Mucosa of stomach (tissue), 1 donor: ENCODE measurements at regions not wholly inside any gene's neighbourhood (a gene's known extent, or its start where the extent isn't known, plus 50 kb on each side); places are given as distances from the start of the nearest gene placed in this dataset.
"Not testable (repeated sequence)": the region's sequence is repeated elsewhere in the genome, so short reads cannot be mapped to it uniquely, and the experiment has no call there.

Experiments used
- H3K27me3 ChIP-seq: one replicate; pipeline ENCODE4 v1.7.0; 2013; ENCODE audit warnings: mild to moderate bottlenecking, low read length; ENCODE audit not compliant: control insufficient read depth, insufficient read depth
- H3K36me3 ChIP-seq: one replicate; pipeline ENCODE4 v1.7.0; 2013; ENCODE audit warnings: low read length; ENCODE audit not compliant: control insufficient read depth, insufficient read depth
- H3K4me1 ChIP-seq: one replicate; pipeline ENCODE4 v1.7.0; 2013; ENCODE audit warnings: mild to moderate bottlenecking, low read length; ENCODE audit not compliant: control insufficient read depth, insufficient read depth
- H3K4me3 ChIP-seq: one replicate; pipeline ENCODE4 v1.7.0; 2013; ENCODE audit warnings: low read length
- H3K9ac ChIP-seq: one replicate; pipeline ENCODE4 v1.7.0; 2013; ENCODE audit warnings: mild to moderate bottlenecking, low read length, moderate library complexity
- H3K9me3 ChIP-seq: one replicate; pipeline ENCODE4 v1.7.0; 2013; ENCODE audit warnings: mild to moderate bottlenecking, low read length, moderate library complexity; ENCODE audit not compliant: control insufficient read depth
- donor health status: Pancreatic carcinoma.

DNA sequence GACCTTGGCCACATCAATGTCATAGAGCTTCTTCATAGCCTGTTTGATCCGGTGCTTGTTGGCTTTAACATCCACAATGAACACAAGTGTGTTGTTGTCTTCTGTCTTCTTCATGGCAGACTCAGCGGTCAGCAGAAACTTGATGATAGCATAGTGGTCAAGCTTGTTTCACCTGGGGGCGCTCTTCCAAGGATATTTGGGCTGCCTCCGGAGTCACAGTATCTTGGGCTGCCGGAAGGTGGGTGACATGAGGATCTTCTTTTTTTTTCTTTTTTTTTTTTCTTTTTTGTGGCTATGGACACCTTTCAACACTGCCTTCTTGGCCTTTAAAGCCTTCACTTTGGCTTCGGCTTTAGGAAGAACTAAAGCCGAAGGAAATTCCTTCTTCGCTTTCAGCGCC is 244.6 kb downstream of the GJA1 start:
- Histone ChIP-seq H3K36me3 (no peaks in the 10 kb centered on the region), H3K4me1 (no peaks in the 10 kb centered on the region), H3K27me3 (no peaks in the 10 kb centered on the region), H3K4me3 (no peak overlapping the region), H3K9ac (no peak overlapping the region), H3K9me3 (no peaks in the 10 kb centered on the region)

GRCh38 chr6:121682666-121683065 is 247.2 kb downstream of the GJA1 start:
- no peaks in the 10 kb centered on the region for H3K9me3 ChIP-seq
- H3K4me1 ChIP-seq: no peaks in the 10 kb centered on the region
- no peak overlapping the region for H3K9ac ChIP-seq
- no peaks in the 10 kb centered on the region for H3K36me3 ChIP-seq
- no peak overlapping the region for H3K4me3 ChIP-seq
- no peaks in the 10 kb centered on the region for H3K27me3 ChIP-seq

GRCh38 chr6:121685806-121686205 is 250.4 kb downstream of the GJA1 start:
- H3K9ac ChIP-seq, H3K4me1 ChIP-seq, H3K36me3 ChIP-seq, H3K4me3 ChIP-seq, H3K9me3 ChIP-seq, H3K27me3 ChIP-seq: not testable (repeated sequence)

DNA sequence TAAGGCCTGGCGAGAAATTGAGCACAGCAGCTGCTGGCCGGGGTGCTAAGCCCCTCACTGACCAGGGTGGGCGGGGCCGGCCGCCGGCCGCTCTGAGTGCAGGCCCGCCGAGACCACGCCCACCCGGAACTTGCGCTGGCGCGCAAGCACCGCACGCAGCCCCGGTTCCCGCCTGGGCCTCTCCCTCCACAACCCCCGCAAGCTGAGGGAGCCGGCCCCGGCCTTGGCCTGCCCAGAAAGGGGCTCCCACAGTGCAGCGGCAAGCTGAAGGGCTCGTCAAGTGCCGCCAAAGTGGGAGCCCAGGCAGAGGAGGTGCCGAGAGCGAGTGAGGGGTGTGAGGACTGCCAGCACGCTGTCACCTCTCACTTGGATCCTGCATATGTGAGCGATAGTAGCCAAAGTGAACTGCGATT is 251.2 kb downstream of the GJA1 start:
- no peaks in the 10 kb centered on the region for H3K36me3 ChIP-seq
- H3K27me3 ChIP-seq: no peaks in the 10 kb centered on the region
- H3K9ac ChIP-seq: no peak overlapping the region
- H3K4me1 ChIP-seq: no peaks in the 10 kb centered on the region
- no peak overlapping the region for H3K4me3 ChIP-seq
- no peaks in the 10 kb centered on the region for H3K9me3 ChIP-seq

- Histone ChIP-seq H3K36me3 (no peaks in the 10 kb centered on the region), H3K4me3 (no peak overlapping the region), H3K27me3 (no peaks in the 10 kb centered on the region), H3K9ac (no peak overlapping the region), H3K4me1 (no peaks in the 10 kb centered on the region), H3K9me3 (no peaks in the 10 kb centered on the region)
These were observed 253.5 kb downstream of the GJA1 start for GRCh38 chr6:121688974-121689373.

GRCh38 chr6:121691126-121691551 is 255.7 kb downstream of the GJA1 start:
- H3K36me3 ChIP-seq: no peaks in the 10 kb centered on the region

DNA sequence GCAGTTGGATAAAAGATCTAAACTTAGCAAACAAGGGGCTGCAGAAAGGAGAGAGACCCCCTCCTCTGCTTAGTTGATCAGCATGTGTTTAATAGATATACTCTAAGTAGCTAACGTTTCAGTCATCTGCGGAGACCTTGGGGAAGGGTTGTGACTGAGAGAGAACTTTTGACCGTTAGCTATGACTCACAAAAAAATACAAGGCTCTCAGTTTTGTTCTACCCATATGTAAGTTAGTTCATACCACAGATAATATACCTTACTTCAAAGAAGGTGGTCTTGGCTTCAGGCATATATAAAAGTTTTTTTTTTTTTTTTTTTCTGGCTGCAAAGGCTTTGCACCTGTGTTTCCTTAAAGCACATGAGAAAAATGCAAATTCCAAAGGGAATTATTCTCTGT is 258.9 kb downstream of the GJA1 start:
- H3K4me1 ChIP-seq: no peaks in the 10 kb centered on the region
- no peak overlapping the region for H3K9ac ChIP-seq
- H3K27me3 ChIP-seq: no peaks in the 10 kb centered on the region
- H3K9me3 ChIP-seq: no peaks in the 10 kb centered on the region
- H3K36me3 ChIP-seq: no peaks in the 10 kb centered on the region
- no peak overlapping the region for H3K4me3 ChIP-seq

More at GRCh38 chr6:121691126-121691551, 255.7 kb downstream of the GJA1 start:
- no peaks in the 10 kb centered on the region for H3K27me3 ChIP-seq
- no peak overlapping the region for H3K4me3 ChIP-seq
- no peak overlapping the region for H3K9ac ChIP-seq
- no peaks in the 10 kb centered on the region for H3K4me1 ChIP-seq
- no peaks in the 10 kb centered on the region for H3K9me3 ChIP-seq

- Histone ChIP-seq H3K4me1 (no peaks in the 10 kb centered on the region), H3K4me3 (no peak overlapping the region), H3K27me3 (no peaks in the 10 kb centered on the region), H3K36me3 (no peaks in the 10 kb centered on the region), H3K9ac (no peak overlapping the region), H3K9me3 (no peaks in the 10 kb centered on the region)
These were observed 259.4 kb downstream of the GJA1 start for GRCh38 chr6:121694801-121695251.

- Histone ChIP-seq H3K9ac (no peak overlapping the region), H3K27me3 (no peaks in the 10 kb centered on the region), H3K9me3 (no peaks in the 10 kb centered on the region), H3K36me3 (no peaks in the 10 kb centered on the region), H3K4me3 (no peak overlapping the region), H3K4me1 (no peaks in the 10 kb centered on the region)
These were observed 259.9 kb downstream of the GJA1 start for GRCh38 chr6:121695329-121695728.

DNA sequence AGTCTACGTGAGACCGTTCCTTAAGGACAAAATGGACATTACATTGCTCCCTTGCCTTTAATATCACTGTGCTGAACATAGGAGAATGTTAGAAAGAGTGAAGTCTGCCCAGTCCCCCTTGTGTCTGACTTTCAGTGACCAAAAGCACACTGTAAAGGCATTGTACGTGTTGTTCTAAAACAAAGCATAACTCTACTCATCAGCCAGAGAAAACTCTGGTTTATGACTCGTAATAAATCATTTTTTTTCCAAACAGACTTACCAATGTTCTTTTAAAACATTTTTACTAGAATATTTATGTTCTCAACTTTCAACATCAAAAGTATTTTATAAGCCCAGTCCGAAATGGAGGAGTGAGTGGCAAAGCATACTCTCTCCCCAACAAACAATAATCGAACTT is 262.5 kb downstream of the GJA1 start:
- H3K4me3 ChIP-seq: no peak overlapping the region
- no peaks in the 10 kb centered on the region for H3K4me1 ChIP-seq
- no peaks in the 10 kb centered on the region for H3K36me3 ChIP-seq
- no peaks in the 10 kb centered on the region for H3K9me3 ChIP-seq
- no peak overlapping the region for H3K9ac ChIP-seq
- H3K27me3 ChIP-seq: no peaks in the 10 kb centered on the region

DNA sequence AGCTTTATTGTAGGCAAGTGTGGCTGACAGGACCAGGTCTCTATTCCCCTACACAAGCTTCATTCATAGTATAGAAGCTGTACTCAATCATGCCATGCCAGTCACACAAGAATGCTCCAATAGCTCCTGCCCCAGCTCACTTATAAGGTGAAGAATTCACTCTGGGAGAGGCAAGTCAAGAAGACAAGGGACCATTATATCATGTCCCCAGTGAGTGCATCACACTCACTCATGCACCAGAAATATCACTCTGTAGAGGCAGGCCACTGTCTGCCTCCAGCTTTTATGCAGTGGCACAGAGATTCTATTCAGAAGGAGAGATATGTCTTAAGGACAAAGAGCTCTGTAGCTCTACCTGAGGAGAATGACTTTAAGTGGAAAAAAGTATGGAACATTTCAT is 263.2 kb downstream of the GJA1 start:
- H3K9me3 ChIP-seq: no peaks in the 10 kb centered on the region
- H3K4me1 ChIP-seq: no peaks in the 10 kb centered on the region
- no peaks in the 10 kb centered on the region for H3K27me3 ChIP-seq
- no peak overlapping the region for H3K4me3 ChIP-seq
- no peak overlapping the region for H3K9ac ChIP-seq
- H3K36me3 ChIP-seq: no peaks in the 10 kb centered on the region

GRCh38 chr6:121703129-121703528 is 267.7 kb downstream of the GJA1 start:
- H3K36me3 ChIP-seq, H3K4me1 ChIP-seq, H3K27me3 ChIP-seq, H3K4me3 ChIP-seq, H3K9me3 ChIP-seq, H3K9ac ChIP-seq: not testable (repeated sequence)

DNA sequence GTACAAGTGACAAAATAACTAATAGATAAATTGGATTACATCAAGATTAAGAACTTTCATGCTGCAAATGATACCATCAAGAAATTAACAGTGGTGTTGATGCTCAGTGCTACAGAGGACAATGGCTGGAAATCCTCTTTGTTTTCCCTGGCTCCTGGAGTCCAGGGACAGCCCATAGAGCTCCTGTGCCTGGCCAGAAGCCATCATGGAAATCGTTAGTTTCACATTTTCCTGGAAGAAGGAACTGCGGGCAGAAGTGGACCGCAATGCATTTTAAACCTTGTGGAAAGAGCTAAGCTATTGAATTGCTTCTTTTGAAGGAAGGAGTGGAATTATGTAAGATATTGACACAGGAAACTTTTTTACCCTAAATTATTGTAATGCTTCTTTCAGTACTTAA is 276.0 kb downstream of the GJA1 start:
- no peak overlapping the region for H3K4me3 ChIP-seq
- no peaks in the 10 kb centered on the region for H3K9me3 ChIP-seq
- no peak overlapping the region for H3K9ac ChIP-seq
- no peaks in the 10 kb centered on the region for H3K36me3 ChIP-seq
- H3K4me1 ChIP-seq: no peaks in the 10 kb centered on the region
- H3K27me3 ChIP-seq: no peaks in the 10 kb centered on the region
